ENCODE measurements at regions not wholly inside any gene's neighbourhood (a gene's known extent, or its start where the extent isn't known, plus 50 kb on each side); places are given as distances from the start of the nearest gene placed in this dataset.
A peak's percentile ranks its signal among the peaks of the same experiment; 100 is the strongest.

DNA sequence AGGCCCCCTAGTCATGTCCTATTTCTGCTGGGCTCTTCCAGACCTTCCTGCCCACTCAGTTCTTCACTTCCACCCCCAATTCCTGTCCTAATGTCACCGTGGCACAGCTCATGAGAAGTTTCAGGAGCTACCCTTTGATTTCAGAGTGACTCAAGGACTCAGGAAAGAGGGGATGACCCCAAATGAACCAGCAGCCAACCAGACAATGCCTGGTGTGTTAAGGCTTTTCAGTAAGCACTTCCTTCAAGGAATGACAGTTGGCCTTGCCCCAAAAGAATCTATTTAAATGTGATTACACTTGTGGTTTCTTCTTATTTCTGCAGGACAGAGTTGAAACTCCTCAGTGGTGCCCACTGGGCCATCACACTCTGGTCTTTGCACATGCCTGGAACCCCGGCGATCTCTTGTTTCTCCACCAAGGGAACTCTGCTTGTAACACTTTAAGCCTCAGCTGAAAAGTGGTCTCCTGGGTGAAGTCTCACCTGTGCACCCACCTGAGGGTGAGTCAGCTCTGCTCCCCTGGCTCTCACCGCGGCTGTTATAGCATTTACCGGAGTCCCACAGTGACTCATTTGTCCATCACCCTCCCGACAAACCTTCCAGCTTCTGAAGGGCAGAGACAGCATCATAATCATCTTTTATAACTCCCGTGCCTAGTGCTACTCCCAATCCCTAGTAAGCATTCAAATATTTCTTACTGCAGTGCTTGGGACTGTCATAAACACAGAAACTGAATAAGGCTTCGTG, 123.0 kb upstream of the SVIL start:
- no peak for DNase-seq (ENCODE audit: low read depth in 2 of 2)

DNA sequence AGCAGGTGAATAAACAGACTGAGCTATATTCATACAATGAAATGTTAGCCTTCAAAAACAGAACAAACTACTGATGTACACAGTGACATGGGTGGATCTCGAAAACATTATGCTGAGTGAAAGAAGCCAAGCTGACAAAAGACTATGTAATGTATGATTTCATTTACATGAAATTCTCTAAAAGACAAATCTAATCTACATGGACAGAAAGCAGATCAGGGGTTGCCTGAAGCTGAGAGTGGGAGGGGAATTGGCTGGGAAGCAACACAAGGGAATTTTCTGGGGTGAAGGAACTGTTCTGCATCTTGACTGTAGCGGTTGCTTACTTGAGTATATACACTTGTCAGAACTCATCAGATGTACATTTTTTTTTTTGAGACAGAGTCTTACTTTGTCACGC, 121.7 kb upstream of the SVIL start:
- DNase-seq (ENCODE audit: low read depth in 2 of 2) = no peak

DNA sequence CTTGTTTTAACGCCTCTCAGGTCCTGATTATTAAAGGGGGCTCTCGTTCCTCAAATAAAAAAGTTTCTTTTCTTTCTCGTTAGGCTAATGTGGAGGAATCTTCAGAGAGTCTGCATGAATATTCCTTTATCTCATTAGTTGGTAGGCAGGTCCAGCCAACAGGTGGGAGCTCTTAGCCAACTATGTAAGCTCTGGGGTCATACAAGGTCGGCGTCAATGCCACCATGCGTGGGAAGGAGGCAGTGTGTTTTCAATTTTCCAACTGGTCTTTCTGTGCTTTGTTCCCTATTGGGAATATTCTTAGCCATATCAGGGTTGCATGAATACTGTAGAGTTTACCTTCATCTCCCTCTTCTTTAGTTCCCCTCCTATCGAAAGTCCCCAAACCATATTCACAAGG, 118.5 kb upstream of the SVIL start:
- no peak for DNase-seq (ENCODE audit: low read depth in 2 of 2)

DNA sequence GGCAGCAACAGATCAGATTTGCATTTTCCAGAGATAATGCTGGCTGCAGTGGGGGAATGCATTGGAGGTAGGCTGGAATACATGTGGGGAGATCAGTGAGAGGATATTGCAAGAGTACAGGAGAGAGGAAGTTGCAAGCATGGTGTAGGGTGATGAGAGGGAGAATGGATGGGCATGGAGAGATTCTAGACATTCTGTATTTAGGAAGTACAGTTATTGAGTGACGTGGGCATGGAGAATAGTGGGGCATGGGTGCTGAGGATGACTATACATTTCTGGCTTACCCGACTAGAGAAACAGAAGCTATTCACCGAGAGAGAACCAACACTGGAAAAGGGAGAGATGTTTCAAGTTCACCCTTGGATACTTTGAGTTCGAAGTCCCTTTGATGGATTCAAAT, 116.9 kb upstream of the SVIL start:
- no peak for DNase-seq (ENCODE audit: low read depth in 2 of 2)

DNA sequence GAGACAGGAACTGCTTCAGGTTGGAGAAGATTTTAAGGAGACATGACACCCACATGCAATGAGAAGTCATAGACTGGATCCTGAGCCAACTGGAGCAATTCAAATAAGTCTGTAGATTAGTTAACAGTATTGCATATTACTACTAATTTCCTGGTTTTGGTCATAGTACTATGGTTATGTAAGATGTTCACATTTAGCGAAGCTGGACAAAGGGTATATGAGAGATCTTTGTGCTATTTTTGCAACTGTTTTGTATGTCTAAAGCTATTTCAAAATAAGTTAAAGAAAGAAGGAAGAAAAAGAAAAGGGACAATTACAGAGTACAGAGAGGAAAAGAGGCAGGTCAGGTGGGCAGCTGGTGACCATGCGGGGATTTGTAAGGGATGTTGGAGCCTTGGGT, 116.5 kb upstream of the SVIL start:
- no peak for DNase-seq (ENCODE audit: low read depth in 2 of 2)

DNA sequence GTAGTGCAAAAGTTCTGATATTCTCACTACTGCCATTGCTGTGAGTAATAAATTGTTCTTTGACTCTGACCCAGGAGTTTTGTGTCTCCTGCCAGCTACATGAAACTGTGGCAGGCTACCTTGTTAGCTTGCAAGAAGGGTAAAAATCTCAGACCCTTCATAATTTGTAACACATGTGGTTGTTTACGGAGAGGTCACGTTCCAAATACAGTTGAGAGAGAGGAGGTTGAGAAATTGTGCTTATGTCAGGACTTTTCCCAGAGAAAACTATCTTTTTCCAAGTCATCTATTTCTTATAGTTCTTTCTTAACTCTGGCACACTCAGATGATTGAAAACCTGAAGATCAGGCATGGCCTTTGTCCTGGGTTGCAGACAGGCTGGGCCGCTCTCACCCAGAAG, 114.4 kb upstream of the SVIL start:
- DNase-seq (ENCODE audit: low read depth in 2 of 2) = no peak

DNA sequence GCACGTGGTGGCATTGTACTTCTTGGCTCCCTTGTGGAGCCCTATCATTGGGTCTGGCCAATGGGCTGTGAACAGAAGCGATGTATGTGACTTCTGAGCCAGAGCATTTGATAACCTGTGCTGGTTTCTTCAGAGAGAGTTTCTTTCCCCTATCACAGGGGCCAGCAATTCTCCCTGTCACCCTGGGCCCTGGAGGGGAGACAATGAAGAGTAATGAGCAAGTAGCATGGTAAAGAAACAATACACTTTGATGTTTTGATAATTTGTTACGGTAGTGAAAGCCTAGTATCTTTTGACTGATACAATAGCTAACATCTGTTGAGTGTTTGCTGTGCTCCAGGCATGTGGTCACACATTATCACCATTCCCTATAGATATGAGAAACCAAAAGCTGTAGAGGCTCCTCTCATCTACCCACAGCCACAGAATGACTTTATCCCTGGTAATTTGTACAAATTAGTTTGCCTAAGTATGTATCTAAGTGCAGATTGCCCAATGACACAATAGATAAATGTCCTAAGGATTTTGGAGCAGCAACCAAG, 113.4 kb upstream of the SVIL start:
- no peak for DNase-seq (ENCODE audit: low read depth in 2 of 2)

DNA sequence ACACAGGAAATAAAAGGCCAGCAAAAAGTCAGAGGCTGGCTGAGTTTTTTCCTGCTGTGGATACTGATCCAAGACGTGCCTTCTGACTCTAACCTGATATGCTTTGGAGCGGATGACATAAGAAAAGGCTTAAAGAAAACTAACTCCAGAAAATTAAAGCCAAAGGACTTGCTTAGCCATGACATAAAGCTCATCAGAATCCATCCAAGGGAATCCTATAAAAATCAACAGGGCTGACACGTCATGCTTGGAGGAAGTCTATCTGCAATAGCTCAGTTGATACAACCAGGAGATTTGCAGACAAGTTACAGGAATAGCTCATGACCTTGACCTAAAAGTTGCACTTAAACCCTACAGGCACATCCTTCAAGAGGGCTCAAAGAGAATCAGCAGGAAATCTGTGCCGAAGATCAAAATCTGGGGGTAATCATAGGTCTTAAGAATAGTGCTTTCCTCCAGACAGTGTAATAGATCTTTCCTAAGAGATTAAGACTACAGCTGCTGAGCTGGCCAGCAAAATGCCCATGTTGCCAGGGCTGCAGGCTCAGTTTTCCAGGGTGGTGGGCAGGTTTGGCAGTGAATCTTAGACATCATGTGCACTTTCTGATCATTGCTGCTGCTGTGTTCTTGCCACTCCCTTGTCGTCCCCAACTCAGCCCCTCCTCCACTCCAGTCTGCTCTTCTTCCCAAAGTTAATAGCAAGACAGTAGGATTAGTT, 111.5 kb upstream of the SVIL start:
- DNase-seq (ENCODE audit: low read depth in 2 of 2) = no peak

DNA sequence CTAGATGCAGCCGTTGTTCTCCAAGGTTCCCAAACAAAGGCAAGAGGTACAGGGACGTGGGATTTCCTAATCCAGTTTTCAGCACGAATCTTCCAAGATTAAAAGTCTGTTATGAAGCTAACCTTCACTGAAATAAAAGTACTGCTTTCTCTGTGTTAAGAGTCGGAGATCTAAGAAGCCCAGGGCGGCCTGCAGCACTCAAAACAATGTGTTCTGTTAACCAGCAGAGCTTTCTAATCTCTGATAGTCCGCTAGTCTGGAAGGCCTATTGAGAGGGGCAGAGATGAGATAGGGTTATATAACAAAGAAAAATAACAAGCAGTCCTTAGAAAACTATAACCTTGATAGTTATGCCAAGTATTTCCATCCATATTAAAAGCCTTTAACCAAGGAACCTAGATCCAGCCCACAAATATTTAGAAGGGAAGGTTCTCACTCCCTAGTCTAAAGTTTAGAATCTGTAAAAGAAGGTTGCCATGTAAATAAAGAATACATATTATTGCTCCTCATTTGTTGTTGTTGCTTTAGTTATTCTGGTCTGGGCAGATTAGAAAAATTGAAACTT, 106.3 kb upstream of the SVIL start:
- no peak for DNase-seq (ENCODE audit: low read depth in 2 of 2)

DNA sequence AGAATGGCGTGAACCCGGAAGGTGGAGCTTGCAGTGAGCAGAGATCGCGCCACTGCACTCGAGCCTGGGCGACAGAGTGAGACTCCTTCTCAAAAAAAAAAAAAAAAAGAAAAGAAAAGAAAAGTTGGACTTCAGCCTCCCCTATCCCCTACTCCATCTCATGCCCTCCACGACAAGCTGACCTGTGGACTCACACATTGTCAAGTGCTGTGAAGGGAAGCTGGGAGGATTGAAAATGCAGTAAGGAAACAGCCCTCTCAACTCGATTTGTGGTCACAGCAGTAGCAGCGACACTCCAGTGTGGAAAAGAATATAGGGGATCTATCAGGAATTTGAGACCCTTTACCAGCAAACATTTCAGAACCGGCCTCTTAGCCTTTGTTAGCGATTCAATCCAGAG, 103.6 kb upstream of the SVIL start:
- DNase-seq (ENCODE audit: low read depth in 2 of 2) = no peak

DNA sequence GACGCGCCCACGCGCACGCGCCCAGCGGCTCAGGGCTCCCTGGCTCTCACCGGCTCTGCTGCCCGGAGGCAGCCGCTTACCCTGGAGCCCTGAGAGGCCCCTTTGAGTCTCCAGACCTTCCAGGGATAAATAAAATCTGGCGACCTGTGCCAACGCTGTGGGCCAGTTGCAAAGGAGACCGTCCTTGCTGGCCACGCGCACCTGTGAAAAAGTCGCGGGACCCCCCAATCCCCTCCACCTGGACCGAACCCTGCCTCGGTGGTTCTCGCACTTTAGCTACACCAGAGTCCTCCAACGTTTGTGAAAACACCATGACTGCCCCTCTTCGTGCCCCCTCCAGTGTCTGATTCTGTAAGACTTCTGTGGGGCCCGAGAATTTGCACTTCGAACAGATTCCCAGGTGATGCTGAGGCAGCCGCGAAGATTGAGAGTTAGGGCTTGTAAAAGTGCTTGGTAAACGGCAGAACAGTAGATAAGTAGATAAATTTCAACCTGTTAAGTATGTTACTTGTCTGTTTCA, 102.4 kb upstream of the SVIL start:
- no peak for DNase-seq (ENCODE audit: low read depth in 2 of 2)

DNA sequence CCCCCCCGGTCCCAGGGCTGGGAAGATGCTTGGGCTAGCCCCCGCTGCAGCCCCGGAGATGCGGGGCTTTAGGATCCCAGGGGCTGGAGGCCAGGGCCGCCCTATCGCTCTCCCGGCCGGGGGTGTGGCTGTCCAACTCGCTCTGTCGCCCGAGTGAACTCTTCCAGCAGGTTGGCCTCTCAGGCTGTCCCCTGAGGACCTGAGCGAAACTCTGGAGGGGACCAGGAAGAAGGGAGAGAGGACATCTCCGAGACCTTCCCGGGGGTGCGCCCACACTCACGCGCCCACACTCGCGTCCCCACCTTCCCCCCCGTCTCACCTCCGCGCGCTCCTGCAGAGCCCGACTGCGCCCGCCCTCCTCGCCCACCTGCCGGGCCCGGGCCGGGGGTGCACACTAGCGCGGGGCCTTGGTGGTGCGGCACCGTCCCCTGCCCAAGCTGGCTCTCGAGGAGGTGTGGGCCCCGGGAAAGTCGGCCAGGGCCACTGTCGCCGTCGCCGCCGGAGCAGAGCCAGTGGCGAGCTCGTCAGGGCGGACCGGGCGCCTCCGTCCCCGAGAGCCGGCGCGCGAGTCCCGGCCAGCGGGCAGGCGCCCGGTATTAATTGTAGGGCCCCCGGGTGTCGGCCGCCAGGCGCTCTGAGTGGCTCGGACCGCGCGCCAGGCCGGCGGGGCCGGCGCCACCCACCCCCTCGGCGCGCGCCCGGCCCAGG, 101.7 kb upstream of the SVIL start:
- DNase-seq (ENCODE audit: low read depth in 2 of 2) = no peak

DNA sequence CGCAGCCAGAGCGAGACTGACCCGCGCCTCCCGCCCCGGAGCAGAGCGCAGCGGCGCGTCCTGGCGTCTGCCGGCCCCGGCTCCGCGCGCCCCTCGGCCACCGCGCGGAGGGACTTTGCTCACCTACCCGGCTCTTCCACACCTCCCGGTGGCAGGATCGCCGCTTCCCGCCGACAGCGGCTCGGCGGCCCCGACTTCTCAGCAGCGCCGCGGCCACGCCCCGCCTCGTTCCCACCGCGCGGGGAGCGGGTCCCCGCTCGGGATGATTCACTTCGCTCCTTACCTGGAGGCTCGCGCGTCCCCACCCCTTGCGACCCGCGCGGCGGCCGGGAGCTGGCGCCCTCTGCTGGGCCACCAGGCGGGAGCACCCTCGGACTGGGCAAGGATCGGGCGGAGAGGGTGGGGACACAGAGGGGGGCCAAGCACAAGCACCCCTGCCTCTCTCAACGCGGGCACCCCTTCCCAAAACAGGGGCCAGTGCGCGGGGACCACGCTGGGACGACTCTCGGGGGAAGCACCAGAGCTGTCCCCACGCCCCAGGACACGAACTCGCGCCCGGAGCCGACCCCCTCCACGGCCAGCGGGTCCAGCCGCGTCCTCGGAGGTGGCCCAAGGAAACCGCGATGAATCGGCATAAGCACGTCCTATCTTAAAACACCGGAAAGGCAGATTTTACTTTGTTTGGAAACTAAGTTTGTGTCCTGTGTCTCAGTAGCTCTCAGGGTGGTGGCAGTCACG, 101.0 kb upstream of the SVIL start:
- peak; percentile 68 to 74 for DNase-seq (ENCODE audit: low read depth in 2 of 2)

DNA sequence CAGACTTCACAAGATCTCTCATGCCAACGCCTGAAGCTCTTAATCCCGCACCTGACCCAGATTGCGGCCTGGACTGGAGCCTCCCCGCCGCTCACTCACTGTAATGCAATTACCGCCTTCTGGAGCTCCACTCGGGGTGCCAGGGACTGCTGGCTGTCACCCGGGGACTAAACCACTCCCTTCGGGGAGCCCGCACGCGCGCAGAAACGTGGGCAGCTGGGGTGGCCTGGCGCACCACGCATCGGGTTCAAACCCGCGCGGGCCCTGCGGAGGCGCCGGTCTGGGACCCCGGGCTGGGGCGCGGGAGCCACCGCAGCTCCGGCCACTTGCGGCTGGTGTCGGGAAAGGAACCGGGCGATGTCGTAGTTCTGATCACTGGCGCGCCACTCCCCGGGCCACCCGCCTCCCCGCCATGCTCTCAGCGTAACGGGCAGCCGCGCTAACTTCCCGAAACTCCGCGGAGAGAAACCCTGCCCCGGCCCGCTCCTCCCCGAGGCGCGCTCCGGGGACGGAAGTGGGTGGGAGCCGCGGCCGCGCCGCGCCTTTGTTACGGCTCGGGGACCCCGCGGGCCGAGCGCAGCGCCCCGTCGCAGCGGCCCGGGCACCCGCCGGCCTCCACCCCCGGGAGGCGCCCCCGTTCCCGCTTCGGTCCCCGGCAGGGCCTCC, 100.3 kb upstream of the SVIL start:
- DNase-seq (ENCODE audit: low read depth in 2 of 2) = peak; percentile 11 to 25

DNA sequence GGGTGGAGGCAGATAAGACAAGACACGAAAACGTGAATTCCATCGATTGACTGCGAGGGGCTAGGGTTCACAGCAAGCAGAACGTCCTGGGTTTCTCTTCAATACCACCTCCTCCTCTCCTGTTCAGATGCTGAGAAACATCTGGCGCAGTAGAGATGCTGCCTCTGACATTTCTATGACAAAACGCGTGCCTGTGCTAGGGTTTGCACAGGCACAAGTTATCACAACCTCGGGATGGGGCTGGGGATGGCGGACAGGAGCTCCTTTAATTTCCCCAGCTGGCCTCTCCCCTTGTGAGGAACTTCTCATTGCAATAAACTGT, 99.8 kb upstream of the SVIL start:
- no peak for DNase-seq (ENCODE audit: low read depth in 2 of 2)

DNA sequence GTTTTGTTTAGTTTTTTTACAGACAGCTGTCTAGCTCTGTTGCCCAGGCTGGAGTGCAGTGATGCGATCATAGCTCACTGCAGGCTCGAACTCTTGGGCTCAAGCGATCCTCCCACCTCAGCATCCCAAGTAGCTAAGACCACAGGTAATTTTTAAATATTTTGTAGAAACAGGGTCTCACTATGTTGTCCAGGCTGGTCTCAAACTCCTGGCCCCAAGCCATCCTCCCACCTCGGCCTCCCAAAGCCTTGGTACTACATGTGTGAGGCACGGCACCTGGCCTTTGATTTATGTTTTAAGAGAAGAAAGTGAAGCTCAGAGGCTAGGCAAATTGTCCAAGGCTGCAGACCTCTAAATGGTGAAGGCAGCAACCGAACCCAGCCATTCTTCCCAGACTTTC, 98.6 kb upstream of the SVIL start:
- no peak for DNase-seq (ENCODE audit: low read depth in 2 of 2)

DNA sequence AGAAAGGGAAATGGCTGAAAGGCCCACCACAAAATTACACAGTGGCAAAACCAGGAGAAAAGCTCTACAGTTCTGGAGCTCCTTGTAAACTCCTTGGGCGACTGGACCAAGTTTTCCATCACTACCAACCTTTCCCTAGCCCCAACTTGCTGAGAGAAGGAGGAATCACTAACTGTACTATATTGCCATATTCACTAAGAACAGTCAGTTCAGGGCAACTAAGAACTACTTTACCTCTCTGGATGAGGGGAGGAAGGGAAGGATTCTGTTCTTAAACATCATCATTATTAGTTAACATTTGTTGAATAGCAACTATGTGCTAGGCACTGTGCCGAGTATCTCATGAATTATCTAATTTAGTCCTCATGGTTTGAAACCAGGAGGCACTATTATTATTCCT, 98.1 kb upstream of the SVIL start:
- DNase-seq (ENCODE audit: low read depth in 2 of 2) = no peak

DNA sequence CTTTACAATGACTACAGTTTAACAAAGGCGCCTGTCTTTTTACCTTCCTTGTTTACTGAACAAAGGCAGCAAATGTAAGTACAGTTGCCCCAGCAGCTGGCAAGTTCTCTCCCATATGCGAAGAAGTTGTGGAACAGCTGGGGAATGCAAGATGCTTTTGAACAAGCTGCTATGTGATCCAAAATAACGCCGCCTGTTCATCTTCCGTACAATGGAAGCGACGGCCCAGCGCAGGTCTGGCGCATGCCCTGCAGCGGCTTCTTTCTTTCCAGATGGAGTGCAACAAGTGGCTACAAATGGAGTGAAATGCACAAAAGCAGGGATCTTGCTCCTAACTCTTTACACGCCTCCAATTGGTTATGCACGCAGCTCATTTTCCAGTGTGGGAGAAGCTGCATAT, 97.0 kb upstream of the SVIL start:
- DNase-seq (ENCODE audit: low read depth in 2 of 2) = no peak

DNA sequence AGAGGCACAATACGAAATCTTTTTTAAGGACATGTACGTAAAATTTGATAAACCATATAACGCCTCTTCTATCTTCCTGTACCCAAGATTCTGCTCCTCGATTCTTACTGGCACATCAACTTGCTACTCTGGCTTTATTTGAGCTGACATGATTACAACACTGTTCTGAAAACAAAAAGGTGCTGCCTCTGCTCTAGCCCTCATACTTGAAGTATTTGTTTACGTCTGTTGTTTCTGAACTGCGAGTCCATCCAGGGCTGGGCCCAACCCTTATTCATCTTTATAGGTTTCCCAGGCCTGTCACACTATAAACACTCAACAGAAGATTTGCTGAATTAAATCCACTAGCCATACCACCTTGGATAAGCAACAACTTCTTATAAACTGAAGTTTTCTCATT, 96.2 kb upstream of the SVIL start:
- DNase-seq (ENCODE audit: low read depth in 2 of 2) = no peak

DNA sequence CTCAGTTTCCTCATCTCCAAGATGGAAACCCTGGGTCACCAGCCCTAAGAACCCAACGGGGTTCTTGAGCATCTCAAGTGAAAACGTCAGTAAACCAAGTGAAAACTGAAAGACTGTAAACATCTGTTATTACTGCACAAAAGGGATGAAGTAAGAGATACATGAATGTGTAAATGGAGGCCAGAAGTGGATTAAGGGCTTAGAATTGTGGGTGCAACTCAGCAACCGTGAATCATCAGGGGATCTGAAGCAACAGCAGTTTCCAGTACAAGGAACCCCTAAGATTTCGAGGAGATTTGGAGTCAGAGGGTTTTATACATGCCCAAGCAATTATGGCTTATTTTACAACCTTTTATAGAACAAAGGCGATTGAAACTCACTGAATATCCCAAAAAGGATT, 95.7 kb upstream of the SVIL start:
- no peak for DNase-seq (ENCODE audit: low read depth in 2 of 2)

DNA sequence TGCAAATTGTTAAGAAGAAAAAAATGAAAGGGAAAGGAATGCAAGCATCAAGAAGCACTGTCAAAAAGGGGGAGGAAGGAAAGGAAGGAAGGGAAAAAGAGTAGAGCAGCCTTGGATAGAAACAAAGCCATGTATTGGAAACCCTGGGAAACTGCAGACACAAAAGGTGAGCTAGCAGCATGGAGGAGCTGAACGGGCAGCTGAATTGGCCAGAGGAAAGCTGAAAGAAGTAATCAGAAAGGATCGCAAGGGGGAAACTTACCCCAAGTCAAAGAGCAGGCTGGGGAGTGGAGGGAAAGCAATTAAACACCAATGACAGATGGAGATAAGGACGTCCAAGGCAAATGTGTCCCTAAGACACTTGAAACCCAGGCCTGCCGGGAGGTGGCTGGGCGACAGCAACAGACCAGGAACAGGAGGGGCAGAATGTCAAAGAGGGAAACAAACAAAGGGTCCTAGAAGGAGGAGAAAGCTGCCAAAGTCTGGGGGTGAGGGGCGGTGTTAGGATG, 93.8 kb upstream of the SVIL start:
- no peak for DNase-seq (ENCODE audit: low read depth in 2 of 2)
